Lung (tissue), 11 donors: ENCODE measurements at regions not wholly inside any gene's neighbourhood (a gene's known extent, or its start where the extent isn't known, plus 50 kb on each side); places are given as distances from the start of the nearest gene placed in this dataset.

Experiments
- ATAC-seq: fragments of 200-7000 bp; cut with Tn5 transposase; one replicate; pipeline ENCODE4 v1.9.1; 2020; ENCODE audit warnings: moderate number of reproducible peaks; ENCODE audit not compliant: insufficient read depth, low FRiP score
- DNase-seq, 3 donors: peaks; one replicate each; pipeline ENCODE4 v3.0.0-alpha.2; 2013 to 2017
- H3K27ac ChIP-seq, 2 donors: one replicate each; pipeline ENCODE4 v1.5.1; 2013; ENCODE audit warnings: mild to moderate bottlenecking in 2 of 2, moderate library complexity in 2 of 2, control low read depth in 1 of 2, inconsistent platforms in 1 of 2, low read depth in 1 of 2, low read length in 1 of 2
- H3K27me3 ChIP-seq, 3 donors: one replicate each; pipeline ENCODE4 v1.5.1; 2013; ENCODE audit warnings: low read length in 2 of 3; ENCODE audit not compliant: control insufficient read depth in 3 of 3, insufficient read depth in 3 of 3
- H3K36me3 ChIP-seq, 4 donors: one replicate each; pipeline ENCODE4 v1.5.1; 2013; ENCODE audit warnings: low read length in 4 of 4, mild to moderate bottlenecking in 1 of 4, moderate library complexity in 1 of 4; ENCODE audit not compliant: control insufficient read depth in 4 of 4, insufficient read depth in 4 of 4
- H3K4me1 ChIP-seq, 5 donors: one replicate each; pipeline ENCODE4 v1.5.1; 2013; ENCODE audit warnings: low read length in 5 of 5, mild to moderate bottlenecking in 2 of 5, moderate library complexity in 1 of 5; ENCODE audit not compliant: control insufficient read depth in 5 of 5, insufficient read depth in 5 of 5
- H3K4me3 ChIP-seq: one replicate; pipeline ENCODE4 v1.5.1; 2013; ENCODE audit warnings: mild to moderate bottlenecking, control low read depth, moderate library complexity
- H3K9ac ChIP-seq, 2 donors: one replicate each; pipeline ENCODE4 v1.5.1; 2013; ENCODE audit warnings: low read length in 2 of 2, control low read depth in 1 of 2; ENCODE audit not compliant: insufficient read depth in 1 of 2
- H3K9me3 ChIP-seq, 4 donors: one replicate each; pipeline ENCODE4 v1.5.1; 2013; ENCODE audit warnings: low read length in 3 of 4, mild to moderate bottlenecking in 1 of 4, moderate library complexity in 1 of 4; ENCODE audit not compliant: control insufficient read depth in 4 of 4, insufficient read depth in 3 of 4
- WGBS, 2 donors: extraction: QIAGEN DNeasy Blood & Tissue Kit; methylation state at CpG; one replicate each; pipeline ENCODE4 v1.1.7; 2013; 5-methylcytosine and 5-hydroxymethylcytosine counted together
- TF ChIP-seq, protein P1 (sequence below): IDR thresholded peaks from 2 replicates; pipeline ENCODE4 v1.5.1; 2012; ENCODE audit warnings: mild to moderate bottlenecking; ENCODE audit errors: control extremely low read depth, extremely low read depth
- donor health status: control.
- donor health status: control.
- donor health status: Bipolar disorder and iron deficiency.
- donor health status: healthy.
- donor health status: DM: yes; HTN: yes; CAD: no.

DNA sequence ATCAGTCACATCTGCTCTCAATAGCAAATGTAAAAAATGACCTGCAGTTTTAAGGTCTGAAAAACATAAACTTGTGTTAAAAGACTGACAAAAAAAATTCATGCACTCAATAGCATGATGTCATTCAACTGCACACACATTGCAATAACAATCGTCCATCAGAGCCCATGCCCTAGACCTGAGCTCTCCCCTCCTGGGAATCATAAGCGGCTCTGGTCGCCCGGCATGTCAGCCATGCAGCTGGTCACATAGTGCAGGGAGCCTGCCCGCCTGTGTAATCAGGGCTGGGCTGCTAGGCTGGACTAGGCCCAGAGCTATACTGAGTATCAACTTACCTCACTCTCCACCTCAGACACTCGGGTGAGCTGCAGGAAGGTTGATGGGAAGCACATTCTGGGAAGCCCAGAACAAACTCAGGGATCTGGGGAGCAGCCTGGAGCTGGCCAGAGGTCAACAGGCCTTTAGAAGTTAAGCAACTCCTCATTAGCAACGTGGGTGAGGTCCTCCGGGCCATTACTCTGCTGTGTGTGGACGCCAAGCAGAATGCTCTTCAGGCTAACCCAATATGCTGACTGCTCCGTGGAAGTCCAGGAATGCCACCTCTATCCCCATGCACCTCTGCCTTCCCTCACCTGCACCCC, 165.5 kb downstream of the TTC32 start:
- Histone ChIP-seq H3K36me3 (no peaks in the 10 kb centered on the region), H3K27me3 (no peaks in the 10 kb centered on the region), H3K9me3 (no peaks in the 10 kb centered on the region), H3K4me1 (peaks cover 0 to 13% (median 2%) of the 10 kb centered on the region in 5 donors), H3K9ac (no peak overlapping the region), H3K27ac (no peak overlapping the region), H3K4me3 (no peak overlapping the region)
- ATAC-seq (no peak), DNase-seq (no peak)
- TF ChIP-seq, protein P1, sequence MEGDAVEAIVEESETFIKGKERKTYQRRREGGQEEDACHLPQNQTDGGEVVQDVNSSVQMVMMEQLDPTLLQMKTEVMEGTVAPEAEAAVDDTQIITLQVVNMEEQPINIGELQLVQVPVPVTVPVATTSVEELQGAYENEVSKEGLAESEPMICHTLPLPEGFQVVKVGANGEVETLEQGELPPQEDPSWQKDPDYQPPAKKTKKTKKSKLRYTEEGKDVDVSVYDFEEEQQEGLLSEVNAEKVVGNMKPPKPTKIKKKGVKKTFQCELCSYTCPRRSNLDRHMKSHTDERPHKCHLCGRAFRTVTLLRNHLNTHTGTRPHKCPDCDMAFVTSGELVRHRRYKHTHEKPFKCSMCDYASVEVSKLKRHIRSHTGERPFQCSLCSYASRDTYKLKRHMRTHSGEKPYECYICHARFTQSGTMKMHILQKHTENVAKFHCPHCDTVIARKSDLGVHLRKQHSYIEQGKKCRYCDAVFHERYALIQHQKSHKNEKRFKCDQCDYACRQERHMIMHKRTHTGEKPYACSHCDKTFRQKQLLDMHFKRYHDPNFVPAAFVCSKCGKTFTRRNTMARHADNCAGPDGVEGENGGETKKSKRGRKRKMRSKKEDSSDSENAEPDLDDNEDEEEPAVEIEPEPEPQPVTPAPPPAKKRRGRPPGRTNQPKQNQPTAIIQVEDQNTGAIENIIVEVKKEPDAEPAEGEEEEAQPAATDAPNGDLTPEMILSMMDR, result no peak
- 76 to 90% methylated on average over 10 of the region's 10 CpGs for WGBS, 2 donors

DNA sequence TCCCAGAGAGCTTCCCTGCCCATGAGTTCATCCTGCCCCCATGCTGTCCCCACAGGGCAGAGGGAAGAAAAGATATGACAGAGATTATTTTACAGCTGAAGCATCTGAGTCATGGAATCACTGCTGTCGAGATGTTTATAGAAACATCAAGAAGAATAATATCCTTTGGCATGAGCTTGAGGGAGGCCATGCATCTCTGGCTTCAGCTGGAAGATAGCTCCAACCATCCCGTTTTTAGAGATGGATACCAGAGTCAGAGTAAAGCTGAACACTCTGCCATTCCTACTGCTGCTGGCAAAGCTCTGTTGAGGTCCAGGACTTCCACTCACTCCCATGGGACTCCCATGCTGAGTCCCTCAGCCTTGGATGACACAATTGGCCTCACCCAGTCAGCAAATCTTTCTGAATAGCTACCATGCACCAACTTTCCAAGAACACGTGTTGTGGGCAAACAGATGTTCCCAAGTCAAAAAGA, 167.8 kb downstream of the TTC32 start:
- DNase-seq, result peak in 1 of 3 donors; percentile 67
- TF ChIP-seq, protein P1, result no peak
- peaks cover 0 to 14% (median 0%) of the 10 kb centered on the region in 5 donors for H3K4me1 ChIP-seq
- ATAC-seq, result no peak
- no peaks in the 10 kb centered on the region for H3K27me3 ChIP-seq
- H3K36me3 ChIP-seq, result no peaks in the 10 kb centered on the region
- H3K9ac ChIP-seq, result no peak overlapping the region
- 44 to 66% methylated on average over 3 of the region's 3 CpGs for WGBS, 2 donors
- no peak overlapping the region for H3K27ac ChIP-seq
- no peak overlapping the region for H3K4me3 ChIP-seq
- H3K9me3 ChIP-seq, result no peaks in the 10 kb centered on the region

DNA sequence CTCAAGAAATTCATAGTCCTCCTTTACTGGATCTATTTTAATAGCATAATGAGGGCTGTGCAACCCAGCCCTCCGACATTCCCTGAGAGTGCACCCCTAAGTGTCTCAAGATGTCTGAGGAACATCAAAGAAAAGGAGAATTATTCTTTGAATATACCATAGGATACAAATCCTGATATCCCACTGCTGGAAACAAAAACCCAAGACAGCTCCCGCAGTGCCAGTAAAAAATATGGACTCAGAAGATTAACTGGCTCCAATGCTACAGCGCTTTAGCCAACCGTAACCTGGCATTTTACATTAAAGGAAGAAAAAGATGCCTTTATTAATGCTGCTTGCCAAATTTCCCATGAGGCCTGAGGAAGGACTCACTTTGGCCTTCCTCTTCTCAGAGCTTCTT, 168.4 kb downstream of the TTC32 start:
- Histone ChIP-seq H3K36me3 (no peaks in the 10 kb centered on the region), H3K27me3 (no peaks in the 10 kb centered on the region), H3K4me1 (peaks cover 0 to 14% (median 0%) of the 10 kb centered on the region in 5 donors), H3K4me3 (no peak overlapping the region), H3K27ac (no peak overlapping the region), H3K9ac (no peak overlapping the region), H3K9me3 (no peaks in the 10 kb centered on the region)
- DNase-seq (no peak), ATAC-seq (no peak)
- TF ChIP-seq, protein P1, result no peak
- 92% methylated on average over 4 of the region's 4 CpGs for WGBS, 2 donors

DNA sequence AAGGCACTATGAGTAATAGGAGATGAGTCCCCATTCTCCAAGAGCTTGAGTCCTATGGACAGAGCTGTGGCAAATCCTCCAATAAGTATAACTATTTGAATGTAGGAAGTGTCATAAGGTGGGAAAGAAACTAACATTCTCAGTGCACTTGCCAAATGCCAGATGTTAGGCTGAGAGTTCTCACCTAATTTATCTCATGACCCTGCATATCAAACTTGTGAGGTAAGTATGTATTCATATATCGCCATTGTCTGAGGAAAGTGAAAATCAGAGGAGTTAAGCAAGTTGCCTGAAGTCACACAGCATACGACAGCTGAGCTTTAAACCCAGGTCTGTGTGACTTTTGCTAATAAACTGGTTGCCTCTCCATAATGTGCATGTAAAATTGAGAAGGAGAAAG, 169.5 kb downstream of the TTC32 start:
- WGBS, 2 donors, result 87 to 89% methylated on average over 2 of the region's 2 CpGs
- Histone ChIP-seq H3K36me3 (no peaks in the 10 kb centered on the region), H3K4me1 (peaks cover 0 to 14% (median 0%) of the 10 kb centered on the region in 5 donors), H3K9me3 (no peaks in the 10 kb centered on the region), H3K9ac (no peak overlapping the region), H3K27ac (no peak overlapping the region), H3K4me3 (no peak overlapping the region), H3K27me3 (no peaks in the 10 kb centered on the region)
- no peak for ATAC-seq
- TF ChIP-seq, protein P1, result no peak
- DNase-seq, result no peak
